SK-N-SH (cell line): ENCODE measurements at regions not wholly inside any gene's neighbourhood (a gene's known extent, or its start where the extent isn't known, plus 50 kb on each side); places are given as distances from the start of the nearest gene placed in this dataset.

Source experiments
- CTCF ChIA-PET: fragments of 300-600, 350-600 bp; formaldehyde crosslinking; extraction: SDS; loops from one replicate; lab custom pipeline; 2021; lab: Yijun Ruan, JAX
- POLR2A ChIA-PET: fragments of 350-600 bp; sonication (Branson Sonifier 250); formaldehyde crosslinking; extraction: SDS; loops from one replicate; lab custom pipeline; 2020; ENCODE audit warnings: antibody characterized with exemption, inconsistent platforms; lab: Yijun Ruan, JAX
- DNase-seq: peaks from one replicate; pipeline ENCODE4 v3.0.0; 2012
- H2AFZ ChIP-seq: fragments of 200-600 bp; sonication (generic); 2 replicates; pipeline ENCODE4 v1.8.1; 2016; ENCODE audit warnings: antibody characterized with exemption, mild to moderate bottlenecking, low read depth
- H3F3A ChIP-seq: fragments of 200-600 bp; sonication (generic); replicated peaks from 2 replicates; pipeline ENCODE3; 2016; ENCODE audit warnings: antibody characterized with exemption, mild to moderate bottlenecking; ENCODE audit not compliant: insufficient read depth
- H3K27ac ChIP-seq, 2 experiments: fragments of 200-500 bp in 1 of 2; fragments of 200-600 bp in 1 of 2; sonication (Bioruptor generic) in 1 of 2; sonication (generic), shearing (Covaris generic) in 1 of 2; 2 replicates each; pipeline versions ENCODE4 v1.5.1 to v1.6.1; 2014 to 2016; ENCODE audit warnings: low read depth in 2 of 2, inconsistent platforms in 1 of 2, low read length in 1 of 2, mild to moderate bottlenecking in 1 of 2, mixed read lengths in 1 of 2
- H3K27me3 ChIP-seq: fragments of 200-600 bp; sonication (generic), shearing (Covaris generic); 2 replicates; pipeline ENCODE4 v1.6.1; 2016; ENCODE audit warnings: mixed run types; ENCODE audit not compliant: insufficient read depth
- H3K36me3 ChIP-seq, 2 experiments: fragments of 200-500 bp in 1 of 2; fragments of 200-600 bp in 1 of 2; sonication (Bioruptor generic) in 1 of 2; sonication (generic) in 1 of 2; replicated peaks in 1 of 2; 2 replicates each; pipeline versions ENCODE3 to v1.5.1; 2014 to 2016; ENCODE audit warnings: low read length in 1 of 2, mild to moderate bottlenecking in 1 of 2; ENCODE audit not compliant: insufficient read depth in 2 of 2, control insufficient read depth in 1 of 2
- H3K4me1 ChIP-seq, 2 experiments: fragments of 200-500 bp in 1 of 2; fragments of 200-600 bp in 1 of 2; sonication (Bioruptor generic) in 1 of 2; sonication (generic), shearing (Covaris generic) in 1 of 2; 2 replicates each; pipeline versions ENCODE4 v1.5.1 to v1.6.1; 2014 to 2016; ENCODE audit warnings: low read depth in 1 of 2, low read length in 1 of 2, mixed run types in 1 of 2; ENCODE audit not compliant: insufficient read depth in 2 of 2, control insufficient read depth in 1 of 2
- H3K4me2 ChIP-seq: fragments of 200-600 bp; sonication (generic), shearing (Covaris generic); 2 replicates; pipeline ENCODE4 v1.6.1; 2017; ENCODE audit warnings: mixed run types
- H3K4me3 ChIP-seq, 2 experiments: fragments of 200-500 bp in 1 of 2; fragments of 200-600 bp in 1 of 2; sonication (Bioruptor generic) in 1 of 2; sonication (generic), shearing (Covaris generic) in 1 of 2; 2 replicates each; pipeline versions ENCODE4 v1.5.1 to v1.8.1; 2014 to 2016; ENCODE audit warnings: low read depth in 2 of 2, inconsistent platforms in 1 of 2, low read length in 1 of 2, mild to moderate bottlenecking in 1 of 2, mixed read lengths in 1 of 2, moderate library complexity in 1 of 2
- H3K79me2 ChIP-seq: fragments of 200-600 bp; sonication (generic); 2 replicates; pipeline ENCODE4 v1.8.1; 2017; ENCODE audit warnings: mild to moderate bottlenecking; ENCODE audit not compliant: insufficient read depth
- H3K9ac ChIP-seq: fragments of 200-600 bp; sonication (generic); 2 replicates; pipeline ENCODE4 v1.6.1; 2017; ENCODE audit warnings: mixed run types
- H3K9me2 ChIP-seq: fragments of 200-600 bp; sonication (generic); 2 replicates; pipeline ENCODE4 v1.6.1; 2017; ENCODE audit warnings: mixed run types
- H3K9me3 ChIP-seq: fragments of 200-600 bp; sonication (generic); 2 replicates; pipeline ENCODE4 v1.6.1; 2017; ENCODE audit warnings: mixed run types, mild to moderate bottlenecking, moderate library complexity
- H4K20me1 ChIP-seq: fragments of 200-600 bp; sonication (generic); 2 replicates; pipeline ENCODE4 v1.6.1; 2017; ENCODE audit warnings: mild to moderate bottlenecking, mixed run types; ENCODE audit not compliant: insufficient read depth
- CHD2 ChIP-seq: fragments of 150-350 bp; IDR thresholded peaks from 2 replicates; pipeline ENCODE4 v1.6.1; 2018; ENCODE audit warnings: low read length; ENCODE audit not compliant: partially characterized antibody
- ELF1 ChIP-seq: IDR thresholded peaks from 2 replicates; pipeline ENCODE4 v1.4.0; 2012
- EP300 ChIP-seq, 2 experiments: IDR thresholded peaks; 2 replicates each; pipeline versions ENCODE4 v1.4.0 to v1.6.1; 2012; ENCODE audit warnings: borderline replicate concordance in 1 of 2, low read depth in 1 of 2, low read length in 1 of 2
- EZH2phosphoT487 ChIP-seq: fragments of 200-600 bp; sonication (generic); IDR thresholded peaks from 2 replicates; pipeline ENCODE4 v1.6.1; 2017; ENCODE audit warnings: low read depth, mixed run types, mild to moderate bottlenecking, antibody characterized with exemption, moderate library complexity, borderline replicate concordance
- FOXJ3 ChIP-seq: sonication (generic); formaldehyde crosslinking; IDR thresholded peaks from 2 replicates; pipeline ENCODE4 v1.5.1; 2020; ENCODE audit warnings: mild to moderate bottlenecking, missing genetic modification reagents
- FOXM1 ChIP-seq: IDR thresholded peaks from 2 replicates; pipeline ENCODE4 v1.4.0; 2012; ENCODE audit warnings: low read depth, mild to moderate bottlenecking
- IRF3 ChIP-seq: fragments of 150-350 bp; IDR thresholded peaks from 2 replicates; pipeline ENCODE4 v1.6.1; 2016; ENCODE audit warnings: mild to moderate bottlenecking, low read depth, low read length
- JUND ChIP-seq: IDR thresholded peaks from 2 replicates; pipeline ENCODE4 v1.4.0; 2012
- MAX ChIP-seq: IDR thresholded peaks from 2 replicates; pipeline ENCODE4 v1.4.0; 2012; ENCODE audit warnings: low read depth
- MEF2A ChIP-seq: IDR thresholded peaks from 2 replicates; pipeline ENCODE4 v1.4.0; 2012; ENCODE audit warnings: low read depth, borderline replicate concordance
- MXI1 ChIP-seq: IDR thresholded peaks from 2 replicates; pipeline ENCODE4 v1.6.1; 2012; ENCODE audit warnings: mild to moderate bottlenecking, low read depth, low read length, improper control_type of control experiment
- NRF1 ChIP-seq: IDR thresholded peaks from 2 replicates; pipeline ENCODE4 v1.6.1; 2012; ENCODE audit warnings: low read depth, mild to moderate bottlenecking, low read length
- RAD21 ChIP-seq: IDR thresholded peaks from 2 replicates; pipeline ENCODE4 v1.6.1; 2012; ENCODE audit warnings: mild to moderate bottlenecking, low read length
- RFX5 ChIP-seq: IDR thresholded peaks from 2 replicates; pipeline ENCODE4 v1.6.1; 2012; ENCODE audit warnings: mild to moderate bottlenecking, improper control_type of control experiment, low read length
- RXRA ChIP-seq: IDR thresholded peaks from 2 replicates; pipeline ENCODE4 v1.4.0; 2012; ENCODE audit warnings: low read depth, mild to moderate bottlenecking, borderline replicate concordance
- SIN3A ChIP-seq: IDR thresholded peaks from 2 replicates; pipeline ENCODE4 v1.6.1; 2012; ENCODE audit warnings: low read depth, mild to moderate bottlenecking, low read length, moderate library complexity, borderline replicate concordance
- SMC3 ChIP-seq: IDR thresholded peaks from 2 replicates; pipeline ENCODE4 v1.6.1; 2012; ENCODE audit warnings: low read depth, low read length, improper control_type of control experiment
- TCF12 ChIP-seq: IDR thresholded peaks from 2 replicates; pipeline ENCODE4 v1.4.0; 2012
- TEAD4 ChIP-seq: IDR thresholded peaks from 2 replicates; pipeline ENCODE4 v1.4.0; 2012; ENCODE audit warnings: mild to moderate bottlenecking, borderline replicate concordance; ENCODE audit not compliant: insufficient read depth
- USF2 ChIP-seq: fragments of 150-350 bp; IDR thresholded peaks from 2 replicates; pipeline ENCODE4 v1.6.1; 2017; ENCODE audit warnings: antibody characterized with exemption, low read length, low read depth, borderline replicate concordance
- ZBTB33 ChIP-seq: IDR thresholded peaks from 2 replicates; pipeline ENCODE4 v1.4.0; 2012; ENCODE audit warnings: low read depth, borderline replicate concordance
- WGBS: methylation state at CpG from one replicate; pipeline ENCODE4 v1.1.6; 2017; ENCODE audit warnings: low lambda C conversion rate; 5-methylcytosine and 5-hydroxymethylcytosine counted together

GRCh38 chr10:90447831-90448230 is 410.0 kb downstream of the HTR7 start:
- no peaks in the 10 kb centered on the region for H3K36me3 ChIP-seq
- WGBS, result 4% methylated on average over 3 of the region's 3 CpGs
- no peak for TF ChIP-seq RXRA
- TF ChIP-seq MEF2A, result no peak
- TF ChIP-seq SMC3, result no peak
- TF ChIP-seq ELF1, result no peak
- no peak for TF ChIP-seq SIN3A
- no peak for TF ChIP-seq IRF3
- TF ChIP-seq TCF12, result no peak
- no peak for TF ChIP-seq EZH2phosphoT487
- H3K27ac ChIP-seq, result no peak overlapping the region
- no peaks in the 10 kb centered on the region; the same call in 1 of the 2 replicates for H3K79me2 ChIP-seq
- DNase-seq, result no peak
- H3K9ac ChIP-seq, result no peak overlapping the region
- no peaks in the 10 kb centered on the region for H3K4me1 ChIP-seq
- ChIA-PET POLR2A (no interaction called here), CTCF (no interaction called here)
- H4K20me1 ChIP-seq, result no peaks in the 10 kb centered on the region
- H3F3A ChIP-seq, result no peaks in the 10 kb centered on the region
- no peaks in the 10 kb centered on the region for H3K9me2 ChIP-seq
- no peak overlapping the region for H2AFZ ChIP-seq
- H3K4me2 ChIP-seq, result no peak overlapping the region
- H3K27me3 ChIP-seq, result no peaks in the 10 kb centered on the region
- H3K9me3 ChIP-seq, result no peaks in the 10 kb centered on the region; the same call in 1 of the 2 replicates
- no peak overlapping the region for H3K4me3 ChIP-seq

- Histone ChIP-seq H3K4me1 (no peaks in the 10 kb centered on the region), H3K4me2 (no peak overlapping the region), H3K27me3 (no peaks in the 10 kb centered on the region), H4K20me1 (no peaks in the 10 kb centered on the region), H3K9me2 (no peaks in the 10 kb centered on the region), H3F3A (no peaks in the 10 kb centered on the region), H3K9me3 (no peaks in the 10 kb centered on the region), H3K9ac (no peak overlapping the region), H3K4me3 (no peak overlapping the region), H2AFZ (no peak overlapping the region), H3K79me2 (no peaks in the 10 kb centered on the region; the same call in 1 of the 2 replicates), H3K27ac (no peak overlapping the region), H3K36me3 (no peaks in the 10 kb centered on the region)
- POLR2A ChIA-PET, result no interaction called here
- CTCF ChIA-PET, result no interaction called here
- TF ChIP-seq ELF1 (no peak), SMC3 (no peak), MXI1 (no peak), RAD21 (no peak), FOXM1 (no peak), TEAD4 (no peak), MAX (no peak), ZBTB33 (no peak), USF2 (no peak), FOXJ3 (CRISPR knock-in tag) (no peak), EP300 (IDR thresholded peaks at IDR 0.05; ENCODE audit: borderline replicate concordance in 1 of 2, low read depth in 1 of 2, low read length in 1 of 2) (no peak), RFX5 (no peak), SIN3A (no peak), MEF2A (no peak), NRF1 (no peak), CHD2 (no peak), JUND (no peak)
- no peak for DNase-seq
Observed at GRCh38 chr10:90450797-90451196, 407.0 kb downstream of the HTR7 start.
